ENCODE measurements at regions not wholly inside any gene's neighbourhood (a gene's known extent, or its start where the extent isn't known, plus 50 kb on each side); places are given as distances from the start of the nearest gene placed in this dataset.

DNA sequence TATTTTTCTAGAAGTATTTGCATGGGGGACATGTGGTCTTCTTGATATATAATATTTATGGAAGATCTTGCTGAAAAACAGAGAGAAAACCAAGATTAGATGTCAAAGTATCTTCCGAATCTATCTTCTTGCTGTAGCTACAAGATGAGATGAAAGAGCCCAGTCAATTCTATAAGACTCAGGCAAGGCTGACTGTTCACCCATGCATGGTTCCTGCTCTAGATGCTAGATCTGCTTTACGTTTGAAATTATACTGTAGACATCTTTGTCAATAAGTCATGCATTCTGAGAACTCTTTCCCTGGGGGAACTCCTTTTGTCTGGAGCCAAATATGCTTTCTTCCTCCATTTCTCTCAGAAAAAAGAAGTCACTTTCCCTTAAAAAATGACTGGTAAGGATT, 1292.0 kb downstream of the XPNPEP1 start:
- TF ChIP-seq REST (IDR thresholded peaks at IDR 0.05; ENCODE audit: insufficient read depth in 1 of 2, low read depth in 2 of 2, low read length in 1 of 2), result no peak
- TF ChIP-seq CTCF (IDR thresholded peaks at IDR 0.05), result no peak
- TF ChIP-seq POLR2AphosphoS5 (IDR thresholded peaks at IDR 0.05; ENCODE audit: low read depth, low read length), result no peak

Measured in Panc1 (cell line).